ENCODE measurements at regions not wholly inside any gene's neighbourhood (a gene's known extent, or its start where the extent isn't known, plus 50 kb on each side); places are given as distances from the start of the nearest gene placed in this dataset.
"Not testable (repeated sequence)": the region's sequence is repeated elsewhere in the genome, so short reads cannot be mapped to it uniquely, and the experiment has no call there.

DNA sequence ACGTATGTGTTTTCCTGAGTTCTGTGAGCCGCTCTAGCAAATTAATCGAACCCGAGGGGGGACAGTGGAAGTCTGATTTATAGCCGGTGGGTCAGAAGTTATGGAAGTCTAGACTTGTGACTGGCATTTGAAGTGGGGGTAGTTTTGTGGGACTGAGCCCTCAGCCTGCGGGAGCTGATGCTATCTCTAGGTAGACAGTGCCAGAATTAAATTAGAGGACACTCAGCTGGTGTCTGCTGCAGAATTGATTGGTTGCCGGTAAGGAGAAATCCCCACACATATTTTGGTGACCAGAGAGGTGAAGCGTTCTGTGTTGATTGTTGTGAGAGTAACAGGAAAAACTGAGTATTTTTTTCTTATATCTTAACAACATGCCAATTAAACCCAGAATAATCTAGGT, 143.8 kb upstream of the ADCY1 start:
- Mint-ChIP-seq H3K4me1 (ENCODE audit: unreplicated experiment) (no peaks in the 10 kb centered on the region), H3K27ac (no peak overlapping the region), H3K36me3 (no peaks in the 10 kb centered on the region), H3K4me3 (no peak overlapping the region), H3K9me3 (no peaks in the 10 kb centered on the region), H3K27me3 (peaks cover 13% of the 10 kb centered on the region)
- TF ChIP-seq, protein P1, sequence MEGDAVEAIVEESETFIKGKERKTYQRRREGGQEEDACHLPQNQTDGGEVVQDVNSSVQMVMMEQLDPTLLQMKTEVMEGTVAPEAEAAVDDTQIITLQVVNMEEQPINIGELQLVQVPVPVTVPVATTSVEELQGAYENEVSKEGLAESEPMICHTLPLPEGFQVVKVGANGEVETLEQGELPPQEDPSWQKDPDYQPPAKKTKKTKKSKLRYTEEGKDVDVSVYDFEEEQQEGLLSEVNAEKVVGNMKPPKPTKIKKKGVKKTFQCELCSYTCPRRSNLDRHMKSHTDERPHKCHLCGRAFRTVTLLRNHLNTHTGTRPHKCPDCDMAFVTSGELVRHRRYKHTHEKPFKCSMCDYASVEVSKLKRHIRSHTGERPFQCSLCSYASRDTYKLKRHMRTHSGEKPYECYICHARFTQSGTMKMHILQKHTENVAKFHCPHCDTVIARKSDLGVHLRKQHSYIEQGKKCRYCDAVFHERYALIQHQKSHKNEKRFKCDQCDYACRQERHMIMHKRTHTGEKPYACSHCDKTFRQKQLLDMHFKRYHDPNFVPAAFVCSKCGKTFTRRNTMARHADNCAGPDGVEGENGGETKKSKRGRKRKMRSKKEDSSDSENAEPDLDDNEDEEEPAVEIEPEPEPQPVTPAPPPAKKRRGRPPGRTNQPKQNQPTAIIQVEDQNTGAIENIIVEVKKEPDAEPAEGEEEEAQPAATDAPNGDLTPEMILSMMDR (conservative IDR thresholded peaks at IDR 0.05): no peak
- DNase-seq (ENCODE audit: extremely low spot score, unreplicated experiment): no peak

DNA sequence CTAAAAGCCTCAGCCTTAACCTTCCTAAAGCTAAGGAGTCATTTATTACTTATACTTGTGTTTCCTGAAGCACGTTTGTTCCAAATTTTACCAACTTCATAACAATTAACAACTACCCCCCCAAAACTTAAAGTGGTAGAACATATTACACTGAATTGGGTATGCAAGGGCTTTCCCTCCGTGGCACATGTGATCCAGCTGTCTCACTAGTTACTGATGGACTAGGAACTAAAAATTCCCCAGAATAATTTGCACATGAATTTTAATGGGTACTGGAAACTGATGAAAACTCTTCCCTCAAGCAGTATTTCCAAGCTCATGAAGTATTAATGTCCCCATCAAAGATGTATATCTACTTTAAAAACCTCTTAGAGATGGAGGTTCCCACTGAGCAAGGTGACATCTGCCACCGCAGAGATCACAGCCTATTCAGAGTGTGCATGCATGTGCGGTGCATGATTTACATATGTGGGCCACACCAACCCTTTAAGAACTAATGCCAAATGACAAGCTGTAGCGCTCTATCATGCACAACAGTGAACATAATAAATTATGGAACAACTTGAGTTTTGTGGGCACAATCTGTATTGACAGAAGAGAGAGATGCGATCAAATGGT, 139.9 kb upstream of the ADCY1 start:
- TF ChIP-seq, protein P1 (conservative IDR thresholded peaks at IDR 0.05): no peak
- no peaks in the 10 kb centered on the region for H3K36me3 Mint-ChIP-seq
- no peaks in the 10 kb centered on the region for H3K4me1 Mint-ChIP-seq (ENCODE audit: unreplicated experiment)
- H3K27me3 Mint-ChIP-seq: peaks cover 20% of the 10 kb centered on the region
- no peak for DNase-seq (ENCODE audit: extremely low spot score, unreplicated experiment)
- no peak overlapping the region for H3K27ac Mint-ChIP-seq
- H3K4me3 Mint-ChIP-seq: no peak overlapping the region
- no peaks in the 10 kb centered on the region for H3K9me3 Mint-ChIP-seq

DNA sequence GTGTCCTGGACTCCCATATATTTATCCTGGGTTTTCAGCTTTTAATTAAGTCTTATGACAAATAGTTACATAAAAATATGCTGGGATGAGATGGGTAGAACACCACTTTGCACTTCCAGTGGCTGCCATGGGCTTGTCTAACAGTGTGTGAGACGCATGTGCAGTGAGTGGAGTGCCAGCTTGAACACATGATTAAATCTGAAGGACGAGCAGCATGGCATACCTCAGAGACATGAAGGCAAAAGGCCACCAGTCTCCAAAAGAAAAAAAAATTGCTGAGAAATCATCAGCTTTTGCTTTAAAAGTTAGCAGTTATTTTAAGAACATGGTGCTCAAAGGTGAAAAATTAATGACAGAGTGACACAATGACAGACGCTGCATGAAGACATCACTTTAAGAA, 139.0 kb upstream of the ADCY1 start:
- peaks cover 17% of the 10 kb centered on the region for H3K27me3 Mint-ChIP-seq
- no peak overlapping the region for H3K27ac Mint-ChIP-seq
- H3K4me1 Mint-ChIP-seq (ENCODE audit: unreplicated experiment): no peaks in the 10 kb centered on the region
- H3K36me3 Mint-ChIP-seq: no peaks in the 10 kb centered on the region
- DNase-seq (ENCODE audit: extremely low spot score, unreplicated experiment): no peak
- no peak overlapping the region for H3K4me3 Mint-ChIP-seq
- H3K9me3 Mint-ChIP-seq: no peaks in the 10 kb centered on the region
- TF ChIP-seq, protein P1 (conservative IDR thresholded peaks at IDR 0.05): no peak

DNA sequence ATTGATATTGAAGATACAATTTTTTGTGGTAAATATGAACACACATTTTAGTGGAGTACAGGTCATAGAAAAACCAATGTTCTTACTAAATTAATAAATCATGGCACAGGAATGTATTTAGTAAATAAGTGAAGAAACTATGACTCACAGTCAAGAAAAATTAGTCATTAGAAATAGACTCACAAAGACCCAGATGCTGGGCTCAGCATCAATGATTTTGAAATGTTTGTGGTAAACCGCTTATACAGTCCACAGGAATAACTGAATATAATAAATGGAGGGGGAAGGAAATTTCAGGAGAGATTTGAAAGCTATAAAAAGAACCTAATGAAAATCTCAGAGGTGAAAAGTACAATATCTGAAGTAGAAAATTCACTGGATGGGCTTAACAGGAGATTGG, 138.3 kb upstream of the ADCY1 start:
- Mint-ChIP-seq H3K27ac (no peak overlapping the region), H3K27me3 (peaks cover 17% of the 10 kb centered on the region), H3K9me3 (no peaks in the 10 kb centered on the region), H3K36me3 (no peaks in the 10 kb centered on the region), H3K4me1 (ENCODE audit: unreplicated experiment) (no peaks in the 10 kb centered on the region), H3K4me3 (no peak overlapping the region)
- TF ChIP-seq, protein P1 (conservative IDR thresholded peaks at IDR 0.05): no peak
- DNase-seq (ENCODE audit: extremely low spot score, unreplicated experiment): no peak

DNA sequence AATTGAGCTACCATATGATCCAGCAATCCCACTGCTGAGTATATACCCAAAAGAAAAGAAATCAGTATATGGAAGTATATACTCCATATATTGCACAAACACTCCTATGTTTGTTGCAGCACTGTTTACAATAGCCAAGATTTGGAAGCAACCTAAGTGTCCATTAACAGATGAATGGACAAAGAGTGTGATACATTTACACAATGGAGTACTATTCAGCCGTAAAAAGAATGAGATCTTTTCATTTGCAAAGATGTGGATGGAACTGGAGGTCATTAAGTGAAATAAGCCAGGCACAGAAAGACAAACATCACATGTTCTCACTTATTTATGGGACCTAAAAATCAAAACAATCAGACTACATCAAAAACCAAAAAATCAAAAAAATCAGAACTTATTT, 133.4 kb upstream of the ADCY1 start:
- not testable (repeated sequence) for H3K36me3 Mint-ChIP-seq; H3K4me1 Mint-ChIP-seq (ENCODE audit: unreplicated experiment); DNase-seq (ENCODE audit: extremely low spot score, unreplicated experiment); H3K9me3 Mint-ChIP-seq; H3K4me3 Mint-ChIP-seq; H3K27ac Mint-ChIP-seq
- peaks cover 14% of the 10 kb centered on the region for H3K27me3 Mint-ChIP-seq

DNA sequence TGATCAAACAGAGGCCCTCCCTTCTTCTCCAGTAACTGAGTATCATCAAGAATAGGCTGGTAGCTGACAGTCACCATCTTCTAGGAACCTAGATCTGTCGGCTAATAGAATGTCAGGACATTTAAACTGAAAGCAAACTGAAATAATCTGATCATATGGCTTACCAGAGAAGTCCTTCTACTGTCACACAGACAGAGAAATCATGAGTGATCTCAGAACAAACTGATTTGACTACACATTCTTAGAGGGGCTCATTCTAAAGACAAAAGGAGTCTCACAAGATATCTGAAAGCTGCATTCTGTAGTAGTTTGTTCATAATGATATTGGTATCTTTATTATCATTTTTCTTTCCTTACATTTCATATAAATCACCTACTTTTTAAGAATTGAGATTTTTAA, 130.9 kb upstream of the ADCY1 start:
- DNase-seq (ENCODE audit: extremely low spot score, unreplicated experiment): no peak
- Mint-ChIP-seq H3K9me3 (no peaks in the 10 kb centered on the region), H3K27ac (no peak overlapping the region), H3K4me1 (ENCODE audit: unreplicated experiment) (no peaks in the 10 kb centered on the region), H3K27me3 (peaks cover 11% of the 10 kb centered on the region), H3K36me3 (no peaks in the 10 kb centered on the region), H3K4me3 (no peak overlapping the region)
- TF ChIP-seq, protein P1 (conservative IDR thresholded peaks at IDR 0.05): no peak
